ENCODE measurements at regions not wholly inside any gene's neighbourhood (a gene's known extent, or its start where the extent isn't known, plus 50 kb on each side); places are given as distances from the start of the nearest gene placed in this dataset.
"Not testable (repeated sequence)": the region's sequence is repeated elsewhere in the genome, so short reads cannot be mapped to it uniquely, and the experiment has no call there.

- ChIA-PET CTCF (interaction anchor here (1.1 kb wide), 1 partner anchor 480 kb away, joined by 3 read pairs; no protein-coding TSS in a partner anchor), POLR2A (no interaction called here)
- H3K4me2 ChIP-seq = no peak overlapping the region
- TF ChIP-seq RAD21 (conservative IDR thresholded peaks at IDR 0.05 in 1 of 2, IDR thresholded peaks at IDR 0.05 in 1 of 2) = no peak
- TF ChIP-seq RFX5 (IDR thresholded peaks at IDR 0.05) = no peak
- no peak for TF ChIP-seq CBX8 (IDR thresholded peaks at IDR 0.05)
- no peak for TF ChIP-seq MAX (IDR thresholded peaks at IDR 0.05)
- no peak for TF ChIP-seq EHMT2 (IDR thresholded peaks at IDR 0.05; ENCODE audit: low read depth)
- no peak for TF ChIP-seq FOSB (CRISPR knock-in tag; IDR thresholded peaks at IDR 0.05)
- TF ChIP-seq RCOR1 (IDR thresholded peaks at IDR 0.05; ENCODE audit: low read depth, low read length) = no peak
- no peak for TF ChIP-seq POLR2AphosphoS2 (conservative IDR thresholded peaks at IDR 0.05; ENCODE audit: low read length)
- TF ChIP-seq ZC3H11A (IDR thresholded peaks at IDR 0.05) = no peak
- TF ChIP-seq TP53 (CRISPR knock-in tag; IDR thresholded peaks at IDR 0.05) = no peak
- FAIRE-seq = no peak
- H3K27ac ChIP-seq = no peak overlapping the region
- H3K4me3 ChIP-seq = no peak overlapping the region
- H3K4me1 ChIP-seq = no peaks in the 10 kb centered on the region
- no peaks in the 10 kb centered on the region for H3K9me3 ChIP-seq
- WGBS (ENCODE audit: missing lambda C conversion rate) = 2% methylated on average over 5 of the region's 5 CpGs
- DNase-seq (ENCODE audit: low read depth in 1 of 2, low spot score in 1 of 2) = no peak
- ATAC-seq = no peak
Measured at GRCh38 chr1:238384381-238384780, 493.7 kb upstream of the ZP4 start.

GRCh38 chr1:238380167-238380566 lies 489.4 kb upstream of the ZP4 start:
- ATAC-seq = no peak
- TF ChIP-seq ELK1 (IDR thresholded peaks at IDR 0.05; ENCODE audit: low read depth, low read length) (no peak), CHD4 (IDR thresholded peaks at IDR 0.05; ENCODE audit: borderline replicate concordance) (no peak), BHLHE40 (IDR thresholded peaks at IDR 0.05; ENCODE audit: low read depth, low read length) (no peak), RFX5 (IDR thresholded peaks at IDR 0.05) (no peak), MAX (IDR thresholded peaks at IDR 0.05) (no peak), JUN (IDR thresholded peaks at IDR 0.05) (no peak), RNF2 (IDR thresholded peaks at IDR 0.05; ENCODE audit: borderline replicate concordance, low read depth) (no peak)
- CTCF ChIA-PET = no interaction called here
- FAIRE-seq = no peak
- no peak for DNase-seq (ENCODE audit: low read depth in 1 of 2, low spot score in 1 of 2)
- POLR2A ChIA-PET = no interaction called here
- 24% methylated on average over 2 of the region's 2 CpGs for WGBS (ENCODE audit: missing lambda C conversion rate)
- no peak overlapping the region for H3K4me2 ChIP-seq
- H3K4me1 ChIP-seq = no peaks in the 10 kb centered on the region
- H3K9me3 ChIP-seq = no peaks in the 10 kb centered on the region
- no peak overlapping the region for H3K27ac ChIP-seq
- no peak overlapping the region for H3K4me3 ChIP-seq

- H3K4me3 ChIP-seq; CTCF ChIA-PET; ATAC-seq; DNase-seq (ENCODE audit: low read depth in 1 of 2, low spot score in 1 of 2); H3K4me2 ChIP-seq; H3K4me1 ChIP-seq; FAIRE-seq; POLR2A ChIA-PET; H3K9me3 ChIP-seq; H3K27ac ChIP-seq: not testable (repeated sequence)
- WGBS (ENCODE audit: missing lambda C conversion rate) = 46% methylated on average over 9 of the region's 9 CpGs
Measured at GRCh38 chr1:238379446-238379845, 488.7 kb upstream of the ZP4 start.

- no peak for FAIRE-seq
- Histone ChIP-seq H3K9me3 (no peaks in the 10 kb centered on the region; the same call in 2 of the 3 replicates), H3K4me2 (no peak overlapping the region), H3K27ac (no peak overlapping the region), H3K4me3 (no peak overlapping the region), H3K4me1 (no peaks in the 10 kb centered on the region)
- ATAC-seq = no peak
- 4% methylated on average over 7 of the region's 7 CpGs for WGBS (ENCODE audit: missing lambda C conversion rate)
- no peak for TF ChIP-seq HDAC2 (IDR thresholded peaks at IDR 0.05)
- no peak for TF ChIP-seq MAFK (IDR thresholded peaks at IDR 0.05; ENCODE audit: partially characterized antibody)
- TF ChIP-seq MAX (IDR thresholded peaks at IDR 0.05) = no peak
- no peak for TF ChIP-seq HOXB13 (CRISPR knock-in tag; IDR thresholded peaks at IDR 0.05; ENCODE audit: low read depth)
- no peak for TF ChIP-seq SREBF2 (IDR thresholded peaks at IDR 0.05)
- TF ChIP-seq PBX3 (IDR thresholded peaks at IDR 0.05) = no peak
- no peak for TF ChIP-seq FOXS1 (CRISPR knock-in tag; IDR thresholded peaks at IDR 0.05)
- no peak for TF ChIP-seq REST (IDR thresholded peaks at IDR 0.05)
- TF ChIP-seq USF2 (IDR thresholded peaks at IDR 0.05) = no peak
- TF ChIP-seq POLR2AphosphoS2 (conservative IDR thresholded peaks at IDR 0.05; ENCODE audit: low read length) = no peak
- no peak for DNase-seq (ENCODE audit: low read depth in 1 of 2, low spot score in 1 of 2)
- ChIA-PET CTCF (interaction anchor here (0.6 kb wide), 1 partner anchor 1169 kb away, joined by 3 read pairs; no protein-coding TSS in a partner anchor), POLR2A (no interaction called here)
Measured at GRCh38 chr1:238377280-238377919, 486.7 kb upstream of the ZP4 start.
